HUES64 (cell line): ENCODE measurements at regions not wholly inside any gene's neighbourhood (a gene's known extent, or its start where the extent isn't known, plus 50 kb on each side); places are given as distances from the start of the nearest gene placed in this dataset.
"Not testable (repeated sequence)": the region's sequence is repeated elsewhere in the genome, so short reads cannot be mapped to it uniquely, and the experiment has no call there.

ENCODE experiments used
- H3K27ac ChIP-seq: 2 replicates; pipeline ENCODE4 v1.7.0; 2013; ENCODE audit warnings: low read depth, low read length, inconsistent platforms
- H3K27me3 ChIP-seq: 2 replicates; pipeline ENCODE4 v1.6.1; 2013; ENCODE audit warnings: mild to moderate bottlenecking, low read length; ENCODE audit not compliant: insufficient read depth
- H3K36me3 ChIP-seq: 2 replicates; pipeline ENCODE4 v1.6.1; 2013; ENCODE audit warnings: mild to moderate bottlenecking, low read length; ENCODE audit not compliant: insufficient read depth
- H3K4me1 ChIP-seq: 2 replicates; pipeline ENCODE4 v1.6.1; 2013; ENCODE audit warnings: mild to moderate bottlenecking, low read length, moderate library complexity; ENCODE audit not compliant: insufficient read depth
- H3K4me3 ChIP-seq: 2 replicates; pipeline ENCODE4 v1.5.1; 2013; ENCODE audit warnings: mild to moderate bottlenecking, low read length, moderate library complexity
- H3K9ac ChIP-seq: 2 replicates; pipeline ENCODE4 v1.6.1; 2013; ENCODE audit warnings: mild to moderate bottlenecking, low read depth, low read length
- H3K9me3 ChIP-seq: 2 replicates; pipeline ENCODE4 v1.6.1; 2013; ENCODE audit warnings: low read depth, low read length; ENCODE audit not compliant: insufficient read depth
- WGBS: fragments of 150-250, 120-280 bp; methylation state at CpG from one replicate; pipeline ENCODE4 v1.1.7; 2013; ENCODE audit warnings: missing lambda C conversion rate; 5-methylcytosine and 5-hydroxymethylcytosine counted together

GRCh38 chr1:161433191-161433590 lies 65.5 kb upstream of the CFAP126 start:
- not testable (repeated sequence) for H3K4me1 ChIP-seq, H3K36me3 ChIP-seq, H3K4me3 ChIP-seq, H3K9me3 ChIP-seq, H3K9ac ChIP-seq, H3K27ac ChIP-seq
- H3K27me3 ChIP-seq = peaks cover 76% of the 10 kb centered on the region
- WGBS = 80% methylated on average over 5 of the region's 5 CpGs

- Histone ChIP-seq H3K27ac (no peak overlapping the region), H3K9ac (no peak overlapping the region), H3K36me3 (no peaks in the 10 kb centered on the region), H3K27me3 (peaks cover 66% of the 10 kb centered on the region), H3K4me1 (no peaks in the 10 kb centered on the region), H3K4me3 (no peak overlapping the region), H3K9me3 (no peaks in the 10 kb centered on the region)
- WGBS = 78% methylated on average over 1 of the region's 2 CpGs
These were observed 64.4 kb upstream of the CFAP126 start for GRCh38 chr1:161432091-161432490.

GRCh38 chr1:161427733-161428516 lies 60.2 kb upstream of the CFAP126 start:
- Histone ChIP-seq H3K4me1 (no peaks in the 10 kb centered on the region), H3K36me3 (no peaks in the 10 kb centered on the region), H3K27ac (no peak overlapping the region), H3K9me3 (no peaks in the 10 kb centered on the region), H3K27me3 (peaks cover 45% of the 10 kb centered on the region), H3K9ac (0 out of 2 replicates have a peak overlapping the region, but pooled peaks have one; percentile 3), H3K4me3 (peak overlapping the region; percentile 70)
- WGBS = 5% methylated on average over 17 of the region's 18 CpGs

DNA sequence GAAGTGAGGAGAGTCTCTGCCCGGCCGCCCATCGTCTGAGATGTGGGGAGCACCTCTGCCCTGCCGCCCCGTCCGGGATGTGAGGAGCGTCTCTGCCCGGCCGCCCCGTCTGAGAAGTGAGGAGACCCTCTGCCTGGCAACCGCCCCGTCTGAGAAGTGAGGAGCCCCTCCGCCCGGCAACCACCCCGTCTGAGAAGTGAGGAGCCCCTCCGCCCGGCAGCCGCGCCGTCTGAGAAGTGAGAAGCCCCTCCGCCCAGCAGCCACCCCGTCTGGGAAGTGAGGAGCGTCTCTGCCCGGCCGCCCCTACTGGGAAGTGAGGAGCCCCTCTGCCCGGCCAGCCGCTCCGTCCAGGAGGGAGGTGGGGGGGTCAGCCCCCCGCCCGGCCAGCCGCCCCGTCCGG lies 55.2 kb upstream of the CFAP126 start:
- WGBS = 87% methylated on average over 25 of the region's 33 CpGs

DNA sequence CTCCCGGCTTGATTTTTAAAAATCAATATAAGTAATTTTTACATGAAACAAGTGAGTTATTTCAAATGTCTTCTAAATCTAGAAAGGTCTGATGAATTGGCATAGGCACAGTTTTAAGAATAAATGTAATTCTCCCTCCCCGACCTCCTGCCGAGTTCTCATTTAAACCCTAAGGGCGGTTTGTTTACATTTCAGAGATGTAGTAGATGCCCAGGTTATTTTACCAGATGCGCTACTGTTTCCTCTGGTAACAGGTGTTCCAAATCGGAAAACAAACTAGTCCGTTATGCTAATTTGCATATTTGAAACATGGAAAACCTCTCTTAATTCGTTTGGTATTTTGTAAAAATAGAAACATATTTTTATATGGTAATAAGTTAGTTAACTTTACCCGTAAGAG lies 53.8 kb upstream of the CFAP126 start:
- H3K9ac ChIP-seq = no peak overlapping the region
- H3K9me3 ChIP-seq = no peaks in the 10 kb centered on the region
- peak overlapping the region; percentile 42 for H3K4me3 ChIP-seq
- H3K27me3 ChIP-seq = peaks cover 15% of the 10 kb centered on the region
- no peak overlapping the region for H3K27ac ChIP-seq
- H3K4me1 ChIP-seq = 0 out of 2 replicates have a peak, but pooled peaks cover 2% of the 10 kb centered on the region
- 30% methylated on average over 7 of the region's 9 CpGs for WGBS
- no peaks in the 10 kb centered on the region for H3K36me3 ChIP-seq

More for the DNA sequence above, 55.2 kb upstream of the CFAP126 start:
- not testable (repeated sequence) for H3K9ac ChIP-seq, H3K9me3 ChIP-seq, H3K4me1 ChIP-seq, H3K4me3 ChIP-seq, H3K27ac ChIP-seq, H3K36me3 ChIP-seq
- peaks cover 18% of the 10 kb centered on the region for H3K27me3 ChIP-seq

DNA sequence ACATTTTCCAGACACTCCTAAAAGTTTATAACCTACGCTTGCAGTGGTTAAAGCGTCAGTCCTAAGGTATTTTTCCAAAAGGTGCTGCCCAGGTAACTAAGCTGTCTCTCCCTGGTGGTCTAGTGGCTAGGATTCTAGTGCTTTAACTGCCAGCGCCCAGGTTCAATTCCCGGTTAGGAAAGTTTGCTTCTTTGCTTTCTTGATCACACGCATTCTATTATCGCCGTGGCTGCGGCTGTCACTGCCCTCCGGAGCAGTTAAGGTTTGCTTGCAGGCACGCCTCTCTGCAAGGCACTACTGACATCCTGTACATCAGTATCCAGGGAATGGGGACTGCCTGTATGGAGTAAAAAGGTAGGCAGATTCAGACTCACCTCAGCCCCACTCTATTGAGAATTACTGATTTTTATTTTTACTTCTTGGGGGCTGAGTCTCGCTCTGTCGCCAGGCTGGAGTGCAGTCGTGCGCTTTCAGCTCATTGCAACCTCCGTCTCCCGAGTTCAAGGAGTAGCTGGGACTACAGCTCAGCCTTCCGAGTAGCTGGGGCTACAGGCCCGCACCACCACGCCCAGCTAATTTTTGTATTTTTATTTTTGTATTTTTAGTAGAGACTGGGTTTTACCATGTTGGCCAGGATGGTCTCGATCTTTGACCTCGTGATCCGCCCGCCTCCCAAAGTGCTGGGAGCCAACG lies 53.2 kb upstream of the CFAP126 start:
- Histone ChIP-seq H3K4me3 (peak overlapping the region; percentile 42), H3K36me3 (no peaks in the 10 kb centered on the region), H3K27ac (no peak overlapping the region), H3K9me3 (no peaks in the 10 kb centered on the region), H3K4me1 (0 out of 2 replicates have a peak, but pooled peaks cover 2% of the 10 kb centered on the region), H3K9ac (no peak overlapping the region), H3K27me3 (peaks cover 15% of the 10 kb centered on the region)
- 17% methylated on average over 21 of the region's 24 CpGs for WGBS

DNA sequence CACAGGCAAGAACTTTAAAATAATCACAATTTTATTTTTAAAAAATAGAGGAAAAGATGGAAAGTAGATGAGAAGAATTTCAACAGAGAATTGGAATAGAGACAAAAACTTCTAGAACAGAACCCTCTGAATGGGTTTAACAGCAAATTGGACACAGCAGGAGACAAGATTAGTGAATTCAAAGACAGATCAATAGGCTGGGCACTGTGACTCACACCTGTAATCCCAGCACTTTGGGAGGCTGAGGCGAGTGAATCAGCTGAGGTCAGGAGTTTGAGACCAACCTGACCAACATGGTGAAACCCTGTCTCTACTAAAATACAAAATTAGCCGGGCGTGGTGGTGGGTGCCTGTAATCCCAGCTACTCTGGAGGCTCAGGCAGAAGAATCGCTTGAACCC lies 49.9 kb upstream of the CFAP126 start:
- WGBS = 84% methylated on average over 4 of the region's 4 CpGs

More for the DNA sequence above, 49.9 kb upstream of the CFAP126 start:
- not testable (repeated sequence) for H3K4me3 ChIP-seq, H3K9ac ChIP-seq, H3K36me3 ChIP-seq, H3K9me3 ChIP-seq, H3K4me1 ChIP-seq, H3K27ac ChIP-seq
- H3K27me3 ChIP-seq = peaks cover 10% of the 10 kb centered on the region; the same call in 1 of the 2 replicates
